Hepatic stellate cell (primary cell): ENCODE measurements at regions not wholly inside any gene's neighbourhood (a gene's known extent, or its start where the extent isn't known, plus 50 kb on each side); places are given as distances from the start of the nearest gene placed in this dataset.

Experiments
- DNase-seq: peaks from one replicate; pipeline ENCODE4 v3.0.0; 2011; ENCODE audit warnings: low spot score

DNA sequence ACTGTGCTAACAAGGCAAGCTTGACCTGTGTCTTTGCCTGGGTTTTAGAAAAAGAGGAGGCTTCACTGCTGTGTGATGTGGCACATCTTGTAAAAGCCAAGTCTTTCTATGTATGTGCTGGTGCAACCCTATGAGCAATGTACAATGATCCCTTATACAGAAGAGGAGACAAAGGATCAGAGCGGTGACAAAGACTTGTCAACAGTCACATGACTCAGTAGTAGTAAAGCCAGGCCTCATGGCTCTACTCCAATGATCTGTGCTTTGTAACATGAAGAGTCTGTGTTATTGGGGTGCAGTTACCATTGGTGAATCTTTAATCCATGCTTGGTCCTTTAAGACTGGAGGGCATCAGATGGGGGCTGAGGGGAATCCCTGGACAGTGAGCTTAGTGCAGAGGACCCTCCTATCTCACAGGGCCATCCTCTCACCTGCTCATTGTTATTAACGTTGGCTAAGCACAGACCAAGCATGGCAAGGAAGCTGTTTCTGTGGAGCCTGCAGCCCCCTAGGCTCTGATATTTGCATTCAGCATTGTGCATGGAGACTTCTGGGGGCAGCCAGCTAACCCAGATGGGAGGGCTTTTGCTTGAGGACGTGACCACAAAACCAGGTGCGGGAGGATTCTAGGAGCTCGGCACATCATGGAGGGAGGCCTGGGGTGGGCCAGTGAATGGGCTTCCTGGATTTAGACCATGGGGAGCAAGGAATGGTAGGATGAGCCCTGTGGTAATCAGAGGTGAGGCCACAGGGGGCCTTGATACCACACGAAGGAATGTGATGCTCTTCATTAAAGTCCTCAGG is 308.8 kb upstream of the ZNF32 start:
- no peak for DNase-seq

DNA sequence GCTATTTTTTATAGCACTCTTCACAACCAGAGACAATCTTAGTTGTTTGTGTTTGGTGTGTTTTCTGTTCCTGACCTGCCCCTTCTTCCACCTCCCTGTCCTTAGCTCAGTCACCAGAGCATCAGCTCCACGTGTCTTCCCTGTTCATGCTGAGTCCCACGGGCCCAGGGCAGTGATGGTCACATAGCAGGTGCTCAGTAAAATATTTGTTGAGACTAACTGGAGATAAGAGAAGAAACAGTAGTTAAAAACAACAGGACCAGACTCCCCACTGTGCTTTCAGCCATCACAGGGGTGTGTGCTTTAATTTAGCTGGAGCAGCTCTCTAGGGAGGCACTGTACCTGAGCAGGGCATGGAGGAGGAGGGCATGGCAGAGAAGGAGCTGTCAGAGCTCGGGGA is 307.3 kb upstream of the ZNF32 start:
- DNase-seq = no peak

DNA sequence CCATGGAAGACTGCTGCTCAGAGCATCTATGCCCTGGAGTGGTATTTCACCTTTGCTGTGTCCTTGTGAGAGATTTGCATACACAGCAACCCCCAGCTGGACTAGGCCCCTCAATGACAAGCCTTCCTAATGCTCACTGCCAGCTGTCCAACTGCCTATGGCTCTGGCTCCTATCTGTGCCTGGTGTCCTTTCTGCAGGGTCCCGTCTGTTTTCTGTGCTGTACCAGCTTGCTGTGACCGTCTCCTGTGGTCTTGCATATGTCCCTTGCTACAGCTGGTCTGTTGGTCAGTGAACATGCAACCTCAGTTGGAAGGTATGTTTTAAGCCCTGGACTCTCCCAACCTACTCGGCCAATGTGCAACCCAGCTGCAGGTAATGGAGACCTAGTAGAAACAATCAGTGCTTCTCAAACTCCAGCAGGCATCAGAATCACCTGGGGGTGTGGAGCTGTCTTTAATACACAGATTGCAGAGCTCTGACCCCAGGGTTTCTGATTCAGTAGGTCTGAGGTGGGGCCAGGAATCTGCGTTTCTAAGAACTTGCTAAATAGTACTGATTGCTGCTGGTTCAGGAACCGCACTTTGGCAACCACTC is 306.4 kb upstream of the ZNF32 start:
- no peak for DNase-seq

DNA sequence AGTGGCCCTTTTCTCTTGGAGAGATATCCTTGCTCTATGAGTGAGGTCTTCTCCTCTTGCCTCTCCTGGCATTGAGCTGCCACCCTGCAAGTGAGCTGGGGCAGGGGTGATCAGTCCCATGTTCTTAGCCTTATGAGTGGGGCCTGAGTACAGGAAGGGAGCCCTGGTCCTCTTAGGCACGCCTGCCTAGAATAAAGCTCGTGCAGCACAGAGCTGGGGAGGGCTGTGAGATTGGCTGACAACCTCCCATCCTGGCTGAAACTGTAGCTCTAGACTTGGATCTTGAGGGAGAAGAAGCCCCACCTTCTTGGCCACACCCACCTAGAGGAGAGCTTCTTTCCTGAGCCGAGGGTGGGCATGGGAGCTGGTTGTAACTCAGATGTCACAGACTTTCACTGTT is 305.0 kb upstream of the ZNF32 start:
- DNase-seq = no peak

DNA sequence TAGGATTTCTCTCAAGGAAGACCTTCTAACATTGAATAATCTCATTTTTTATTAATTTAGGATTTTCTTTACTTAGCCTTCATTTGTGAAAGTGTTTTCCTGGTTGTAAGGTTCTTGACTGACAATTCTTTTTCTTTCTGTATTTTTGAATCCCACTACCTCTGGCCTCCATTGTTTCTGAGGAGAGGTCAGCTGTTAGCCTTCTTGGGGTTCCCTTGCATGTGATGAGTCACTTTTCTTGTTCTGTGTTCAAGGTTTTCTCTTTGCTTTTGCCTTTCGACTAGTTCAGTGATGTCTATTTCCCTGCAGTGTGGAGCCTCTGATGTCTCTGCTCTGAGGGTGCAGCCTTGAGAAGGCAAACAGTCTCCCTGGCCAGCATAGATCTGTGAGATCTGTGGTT is 304.1 kb upstream of the ZNF32 start:
- DNase-seq = no peak

DNA sequence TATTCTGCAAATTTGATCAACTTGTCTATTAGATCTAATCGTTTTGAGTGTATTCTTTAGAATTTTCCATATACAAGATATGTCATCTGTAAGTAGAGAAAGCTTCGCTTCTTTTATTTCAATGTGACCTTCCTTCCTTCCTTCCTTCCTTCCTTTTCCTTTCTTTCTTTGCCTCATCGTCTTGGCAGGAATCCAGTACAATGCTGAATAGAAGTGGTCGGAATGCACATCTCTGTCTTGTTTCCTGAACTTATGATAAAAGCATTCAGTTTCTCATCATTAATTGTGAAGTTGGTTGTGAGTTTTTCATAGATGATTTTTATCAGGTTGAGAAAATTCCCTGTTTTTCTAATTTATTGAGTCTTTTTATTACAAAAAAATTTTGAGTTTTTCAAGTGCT is 300.7 kb upstream of the ZNF32 start:
- DNase-seq = no peak

DNA sequence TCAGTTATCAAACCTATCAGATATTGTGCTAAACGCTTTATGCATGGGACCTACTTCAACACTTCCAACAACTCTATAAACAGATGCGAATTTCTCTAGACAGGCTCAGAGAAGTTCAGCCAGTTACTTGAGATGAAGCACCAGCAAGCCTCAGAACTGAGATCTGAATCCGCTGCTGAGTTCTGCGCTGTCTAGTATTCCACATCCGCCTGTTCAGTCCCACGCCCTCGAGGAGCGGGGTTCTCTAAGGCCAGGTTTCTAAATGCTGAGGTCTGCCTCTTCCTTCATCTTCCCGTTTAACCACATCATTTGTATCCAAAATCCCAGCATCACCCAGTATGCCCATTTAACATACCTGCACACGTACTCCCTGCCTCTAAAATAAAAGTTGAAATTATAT is 297.8 kb upstream of the ZNF32 start:
- no peak for DNase-seq

DNA sequence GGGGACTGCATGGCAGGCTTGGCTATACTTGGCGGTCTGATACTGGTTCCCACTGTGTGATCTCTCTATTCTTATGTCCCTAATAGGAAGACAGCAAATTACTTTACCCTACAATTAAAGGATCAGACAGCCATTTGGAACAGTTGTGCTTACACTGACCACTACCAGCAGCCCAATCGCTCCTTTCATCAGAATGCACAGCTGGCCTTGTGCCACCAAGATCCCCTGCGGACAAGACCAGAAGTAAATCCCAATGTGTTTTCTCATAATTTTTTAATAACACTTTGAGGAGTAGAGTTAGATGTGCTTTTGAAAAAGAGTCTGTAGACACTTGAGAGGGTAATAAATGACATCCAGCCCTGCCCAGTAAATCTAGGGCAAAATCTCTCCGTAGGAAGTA is 297.2 kb upstream of the ZNF32 start:
- DNase-seq = no peak

DNA sequence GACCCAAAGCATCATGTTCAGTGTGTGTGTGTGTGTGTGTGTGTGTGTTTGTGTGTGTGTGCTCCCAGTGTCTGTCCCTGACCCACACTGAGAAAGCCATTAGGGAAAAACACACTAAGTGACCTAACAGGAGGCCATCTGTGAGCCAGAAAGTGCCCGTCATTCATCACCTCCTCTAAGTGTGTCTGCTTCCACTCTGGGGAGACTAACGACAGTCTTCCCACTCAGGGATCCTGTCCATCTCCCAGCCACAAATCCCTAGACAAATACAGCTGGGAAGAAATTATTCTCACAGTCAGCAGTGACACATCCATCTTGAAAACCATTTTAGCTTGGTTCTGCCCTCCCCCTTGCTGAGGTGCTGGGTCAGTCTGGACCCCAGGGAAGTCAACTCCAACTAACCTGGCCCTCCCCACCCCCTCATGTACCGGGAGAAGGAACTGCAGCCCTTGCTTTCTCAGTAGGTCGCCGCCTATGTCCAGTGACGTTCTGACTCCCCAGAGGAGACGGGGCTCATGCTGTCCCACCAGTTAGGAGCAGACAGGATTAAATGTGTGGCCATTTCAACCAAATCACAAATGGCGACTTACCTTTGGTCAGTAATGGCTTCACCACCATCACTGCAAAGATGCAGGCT is 296.5 kb upstream of the ZNF32 start:
- DNase-seq = no peak

DNA sequence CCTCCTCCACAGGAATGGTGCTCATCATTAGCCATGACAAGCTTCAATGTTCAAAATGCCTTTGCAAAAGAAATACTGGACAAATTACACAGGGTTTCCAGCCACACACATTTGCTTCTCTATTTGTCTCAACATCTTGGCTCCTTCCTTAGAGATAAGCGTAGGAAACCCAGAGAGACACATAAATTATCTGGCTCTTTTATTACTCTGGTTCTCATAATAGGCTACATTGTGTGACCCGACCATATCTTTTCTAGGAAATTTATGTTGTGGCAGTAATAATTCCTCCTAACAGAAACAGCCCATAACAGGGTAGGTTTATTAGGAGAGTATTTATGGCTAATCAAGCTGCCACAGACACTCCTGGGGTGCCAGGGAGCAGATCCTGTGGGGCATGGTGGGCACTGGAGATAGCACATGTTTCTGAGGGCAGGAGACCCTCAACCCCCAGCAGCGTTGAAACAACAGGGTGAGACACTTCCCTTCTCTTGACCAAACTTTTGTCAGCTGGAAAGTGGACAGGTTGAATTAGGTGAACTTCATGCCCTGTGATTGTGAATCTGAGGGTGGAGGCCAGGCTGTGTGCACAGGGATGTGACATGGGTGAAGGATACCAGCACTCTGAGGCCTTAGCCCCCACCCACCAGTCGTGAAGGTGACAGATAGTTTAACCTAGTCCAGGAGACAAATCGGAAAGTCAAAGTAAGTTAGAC is 295.9 kb upstream of the ZNF32 start:
- no peak for DNase-seq

DNA sequence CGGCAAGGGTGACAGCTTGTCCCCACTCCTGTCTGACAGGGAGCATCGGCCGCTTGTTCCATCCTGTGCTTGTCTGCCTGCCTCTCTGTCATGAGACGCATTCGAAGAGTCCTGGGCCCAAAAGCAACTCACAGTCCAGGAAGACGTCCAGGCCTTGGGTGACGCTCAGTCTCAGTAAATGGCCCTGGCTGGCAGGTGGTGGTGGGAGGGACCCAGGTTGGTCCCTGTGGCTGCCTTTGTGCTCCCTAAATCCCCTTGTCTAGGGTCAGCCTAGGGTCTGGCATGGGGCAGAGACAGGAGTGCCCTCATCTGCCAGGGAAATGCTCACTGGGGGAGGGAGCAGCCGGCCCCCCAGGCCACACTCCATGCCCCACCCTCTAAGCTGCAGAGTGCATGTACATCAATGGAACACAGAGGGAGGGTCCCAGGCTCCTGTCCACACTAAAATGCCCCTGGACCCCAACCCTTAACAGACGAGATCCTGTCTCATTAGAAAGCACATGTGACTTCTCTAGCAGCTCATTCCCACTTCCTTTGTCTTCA is 295.2 kb upstream of the ZNF32 start:
- DNase-seq = no peak

DNA sequence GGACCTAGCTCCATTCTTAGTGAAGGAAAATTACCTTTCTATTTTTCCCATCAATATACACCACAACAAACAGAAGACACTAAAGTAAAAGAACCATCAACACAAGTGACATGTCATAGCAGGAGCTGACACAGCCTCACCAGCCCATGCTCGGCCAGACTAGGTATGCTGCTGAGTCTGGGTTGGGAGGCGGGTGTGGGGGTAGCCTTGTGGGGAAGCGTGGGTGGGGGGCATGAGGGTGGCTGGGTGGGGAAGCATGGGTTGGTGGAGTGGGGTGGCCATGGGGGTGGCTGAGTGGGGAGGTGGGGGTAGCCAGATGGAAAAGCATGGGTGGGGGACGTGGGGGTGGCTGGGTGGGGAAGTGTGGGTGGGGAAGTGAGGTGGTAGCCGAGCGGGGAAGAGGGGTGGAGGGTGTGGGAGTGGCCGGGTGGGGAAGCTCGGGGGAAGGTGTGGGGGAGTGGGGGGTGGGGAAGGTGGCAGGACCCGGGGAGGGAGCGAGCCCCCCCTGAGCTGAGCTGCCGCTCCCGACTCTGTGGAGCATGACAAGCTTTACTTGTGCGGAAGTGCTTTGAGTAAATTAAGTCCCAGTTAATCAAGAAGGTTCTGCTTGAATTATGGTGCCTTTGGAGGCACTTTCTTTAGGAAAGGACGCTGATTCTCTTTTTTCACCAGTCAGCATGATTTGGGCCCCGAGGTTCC is 294.6 kb upstream of the ZNF32 start:
- no peak for DNase-seq

DNA sequence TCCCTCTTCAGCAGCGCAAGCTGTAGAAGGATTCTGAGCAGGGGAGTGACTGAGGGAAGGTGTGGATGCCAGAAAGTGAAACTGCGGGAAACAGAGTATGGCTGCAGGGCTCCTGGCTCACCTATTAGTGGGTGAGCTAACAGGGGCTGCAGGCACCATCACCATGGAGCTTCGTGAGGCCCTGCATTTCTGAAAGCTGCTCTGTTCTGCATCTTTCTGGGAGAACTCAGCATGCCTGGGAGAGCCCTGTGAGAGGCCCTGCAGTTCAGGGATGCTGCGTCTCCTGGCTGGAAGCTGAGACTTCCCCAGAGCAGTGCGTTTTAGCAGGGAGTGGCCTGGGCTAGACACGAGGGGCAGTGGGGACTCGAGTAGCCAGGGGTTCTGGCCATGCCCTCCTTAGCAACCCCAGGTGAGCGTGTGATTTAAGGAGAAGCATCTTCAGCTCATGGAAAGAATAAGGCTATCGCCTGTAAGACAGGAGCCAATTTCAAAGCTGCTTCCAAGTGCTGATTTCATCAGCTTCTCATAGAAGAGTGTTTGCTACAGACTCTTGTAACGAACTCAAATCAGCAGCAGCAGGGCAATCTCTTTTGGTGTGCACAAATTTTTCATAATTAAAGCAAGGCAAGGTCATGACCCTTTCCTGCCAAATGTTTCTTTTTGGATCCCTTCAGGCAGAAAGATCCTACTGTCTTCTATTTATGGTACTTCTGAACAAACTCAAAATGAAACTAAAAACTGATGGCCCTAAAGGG is 293.6 kb upstream of the ZNF32 start:
- no peak for DNase-seq

DNA sequence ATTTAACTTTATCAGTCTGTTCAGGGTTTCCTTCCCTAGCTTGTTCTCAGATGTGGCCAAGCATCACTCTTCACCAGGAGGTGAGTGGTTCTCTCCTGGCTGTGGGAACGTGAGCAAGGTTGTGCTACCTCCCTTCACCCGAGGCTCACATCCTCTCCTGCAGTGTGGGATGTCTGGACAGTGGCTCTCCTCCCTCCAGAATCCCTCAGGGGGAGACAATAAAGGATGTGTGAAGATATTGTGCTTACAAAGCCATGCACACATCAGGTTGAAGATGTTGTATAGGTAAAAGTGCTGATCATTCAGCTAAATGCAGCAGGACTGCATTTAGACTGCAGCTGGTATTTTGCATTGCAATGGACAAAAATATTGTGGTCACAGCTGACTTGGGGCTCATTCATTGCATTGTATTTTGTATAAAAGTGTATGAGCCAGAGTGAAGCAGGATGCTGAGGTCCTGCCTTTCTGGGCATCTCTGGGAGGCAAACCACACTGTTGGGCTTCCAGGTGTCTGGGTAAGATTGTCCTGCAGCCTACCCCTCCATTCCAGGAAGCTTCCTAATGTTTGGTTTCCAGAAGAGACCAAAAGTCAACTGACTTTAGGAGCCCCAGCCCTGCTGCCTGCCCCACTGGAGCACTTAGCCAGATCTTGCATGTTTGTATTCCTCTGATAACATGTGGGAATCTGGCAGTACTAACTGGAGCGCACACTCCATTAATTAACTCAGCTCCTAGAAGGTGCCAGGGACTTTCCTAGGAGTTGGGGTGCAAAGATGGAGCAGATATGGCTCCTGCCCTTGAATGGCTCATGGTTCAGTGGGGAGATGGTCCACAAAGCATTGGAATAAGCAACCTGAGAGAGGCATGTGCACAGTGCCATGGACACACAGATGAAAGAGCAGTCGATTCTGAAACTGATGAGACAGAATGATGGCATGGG is 292.5 kb upstream of the ZNF32 start:
- DNase-seq = no peak

DNA sequence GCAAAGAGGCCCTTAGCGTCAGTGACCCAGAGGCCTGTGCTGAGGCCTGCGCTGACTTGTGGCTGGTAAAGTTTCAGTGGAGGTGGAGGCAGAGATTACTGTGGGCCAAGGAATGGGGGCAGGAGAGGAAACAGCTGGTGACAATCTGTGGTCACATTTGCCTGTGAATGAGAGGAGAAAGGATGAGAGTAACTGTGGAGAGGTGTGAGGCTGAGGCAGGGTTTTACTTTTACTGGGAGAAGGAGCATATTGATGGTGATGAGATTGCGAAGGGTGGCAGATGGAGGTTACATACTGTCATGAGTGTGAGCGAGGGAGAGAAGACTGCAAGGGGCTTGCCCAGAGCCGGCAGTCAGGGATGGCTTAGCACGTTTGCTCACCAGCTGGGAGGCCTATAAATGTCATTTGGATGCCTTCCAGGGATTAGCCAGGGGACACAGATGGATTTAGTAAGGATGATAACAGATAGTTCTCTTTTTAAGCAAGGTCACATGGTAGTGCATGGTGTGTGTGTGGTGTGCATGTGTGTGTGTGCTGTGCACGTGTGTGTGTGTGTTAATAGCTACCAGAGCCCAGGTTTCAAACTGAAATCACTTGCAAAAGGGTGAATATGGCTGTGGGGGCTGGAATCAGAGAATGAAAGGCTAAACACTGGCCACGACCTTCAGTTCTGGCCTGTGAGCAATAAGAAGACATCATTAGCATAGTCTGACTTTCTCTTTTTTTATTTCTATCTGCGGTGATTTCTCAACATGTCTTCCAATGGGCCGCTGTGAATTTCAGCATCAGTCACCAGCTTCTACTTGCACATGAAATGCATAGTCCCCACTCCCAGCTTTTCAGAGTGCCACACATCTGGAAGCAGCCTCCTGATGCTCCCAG is 291.5 kb upstream of the ZNF32 start:
- DNase-seq = no peak

DNA sequence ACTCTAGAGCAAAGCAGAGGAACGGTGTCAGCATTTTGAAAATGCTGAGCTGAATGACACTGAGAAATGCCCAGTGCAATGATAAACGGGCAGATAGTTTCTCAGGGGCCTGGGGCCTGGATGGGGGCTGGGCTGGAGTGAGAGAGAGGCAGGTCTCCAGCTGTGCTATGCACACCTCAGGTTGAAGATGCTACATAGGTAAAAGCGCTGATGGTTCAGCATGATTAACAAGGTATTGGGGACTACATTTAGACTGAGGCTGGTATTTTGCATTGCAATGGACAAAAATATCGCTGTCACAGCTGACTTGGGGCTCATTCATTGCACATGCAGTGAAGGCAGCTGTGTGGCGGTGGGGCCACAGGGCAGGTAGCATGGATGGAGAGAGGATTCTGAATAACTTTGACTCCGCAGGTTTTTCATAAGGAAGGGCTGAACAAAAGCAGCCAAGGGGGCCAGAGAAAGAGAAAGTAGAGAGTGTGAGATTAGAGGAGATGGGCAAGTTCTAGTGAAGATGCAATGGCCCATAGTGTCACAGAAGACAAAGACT is 290.8 kb upstream of the ZNF32 start:
- DNase-seq = no peak

DNA sequence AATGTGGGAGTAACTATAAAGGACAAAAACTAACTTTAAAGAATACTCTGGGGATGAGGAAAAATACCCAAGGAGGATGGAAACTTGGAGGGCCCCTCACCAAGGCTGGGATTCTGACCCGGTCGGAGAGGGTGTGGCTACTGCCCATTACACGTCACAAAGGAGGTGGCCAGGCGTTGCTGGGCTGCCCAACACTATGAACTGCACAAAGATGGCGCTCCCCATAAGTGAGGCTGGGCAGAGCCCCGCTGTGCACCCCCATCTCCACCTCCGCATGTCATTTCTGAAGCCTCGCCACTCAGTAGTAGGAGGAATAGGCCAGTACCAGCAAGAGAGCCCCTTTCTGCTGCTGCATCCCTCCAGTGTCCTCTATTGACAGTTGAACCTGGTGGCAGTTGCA is 290.1 kb upstream of the ZNF32 start:
- no peak for DNase-seq

DNA sequence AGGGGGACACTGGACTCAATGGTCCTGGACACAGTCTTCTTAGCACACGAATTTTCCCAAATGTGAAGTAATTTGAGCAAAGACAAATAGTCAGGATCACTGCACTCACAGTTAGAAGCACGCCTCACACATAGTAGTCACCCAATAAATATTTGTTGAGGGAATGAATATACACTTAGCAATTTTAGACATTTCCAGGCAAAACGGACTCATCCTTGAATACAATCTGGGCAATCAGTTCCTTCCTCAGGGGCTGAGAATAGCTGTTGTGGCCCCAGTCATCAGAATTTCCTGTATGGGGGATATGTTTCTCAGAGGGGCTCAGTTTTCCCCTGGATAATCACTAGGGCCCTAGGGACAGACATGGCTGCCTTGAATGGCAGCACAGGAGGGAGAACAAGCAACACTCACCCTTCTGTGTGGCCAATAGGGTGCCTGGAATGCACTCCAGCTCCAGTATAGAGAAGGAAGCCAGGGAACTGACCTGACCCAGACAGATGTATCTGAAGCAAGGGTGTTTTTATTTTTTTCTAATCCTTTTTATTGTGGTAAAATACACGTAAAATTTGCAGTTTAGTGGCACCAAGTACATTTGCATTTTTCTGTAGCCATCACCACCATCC is 282.7 kb upstream of the ZNF32 start:
- DNase-seq = peak; percentile 72
